Breast epithelium (tissue), 3 donors: ENCODE measurements at regions not wholly inside any gene's neighbourhood (a gene's known extent, or its start where the extent isn't known, plus 50 kb on each side); places are given as distances from the start of the nearest gene placed in this dataset.

Experiments used
- CTCF ChIP-seq, 3 donors: fragments of 450-650 bp; IDR thresholded peaks; one replicate each; pipeline ENCODE4 v1.5.1; 2016 to 2017; ENCODE audit warnings: antibody characterized with exemption in 3 of 3, mild to moderate bottlenecking in 3 of 3, moderate library complexity in 3 of 3
- POLR2A ChIP-seq: fragments of 450-650 bp; IDR thresholded peaks from one replicate; pipeline ENCODE4 v1.6.1; 2016; ENCODE audit warnings: antibody characterized with exemption, mild to moderate bottlenecking, moderate library complexity

GRCh38 chr16:79982862-79983261 is 382.3 kb upstream of the MAF start:
- TF ChIP-seq CTCF (IDR thresholded peaks at IDR 0.05) (no peak), POLR2A (no peak)
